PC-3 (cell line): ENCODE measurements at regions not wholly inside any gene's neighbourhood (a gene's known extent, or its start where the extent isn't known, plus 50 kb on each side); places are given as distances from the start of the nearest gene placed in this dataset.

Experiments used
- ATAC-seq: fragments of 200-7000 bp; cut with Tn5 transposase; 2 replicates; pipeline ENCODE4 v1.9.1; 2020; ENCODE audit warnings: mild to moderate bottlenecking, moderate library complexity
- BruUV-seq: library from RNA; stranded (reverse); fragments of 400-500 nt; replicated peaks from 2 replicates; lab custom pipeline; 2021; lab: Mats Ljungman, UMichigan
- CTCF ChIA-PET: fragments of 300-600 bp; sonication (Branson Sonifier 250); formaldehyde crosslinking; loops from one replicate; lab custom pipeline; 2022; ENCODE audit warnings: antibody characterized with exemption; lab: Charles Lee
- POLR2A ChIA-PET: fragments of 300-600 bp; sonication (Branson Sonifier 250); formaldehyde crosslinking; loops from one replicate; lab custom pipeline; 2022; ENCODE audit warnings: antibody characterized with exemption; ENCODE audit not compliant: unreplicated experiment; lab: Charles Lee
- DNase-seq: peaks from one replicate; pipeline ENCODE4 v3.0.0-alpha.2; 2015
- H2AFZ ChIP-seq: fragments of 300-600 bp; sonication (generic); 2 replicates; pipeline ENCODE4 v1.6.0; 2016; ENCODE audit warnings: antibody characterized with exemption, low read length
- H3F3A ChIP-seq: fragments of 300-600 bp; sonication (generic); one replicate; pipeline ENCODE4 v1.6.0; 2017; ENCODE audit warnings: antibody characterized with exemption, low read length, control low read depth, mild to moderate bottlenecking; ENCODE audit not compliant: unreplicated experiment
- H3K27ac ChIP-seq: fragments of 300-600 bp; sonication (generic); 2 replicates; pipeline ENCODE4 v1.5.1; 2016; ENCODE audit warnings: mild to moderate bottlenecking, low read length
- H3K27me3 ChIP-seq: fragments of 300-600 bp; sonication (generic); 2 replicates; pipeline ENCODE4 v1.6.1; 2016; ENCODE audit warnings: low read length, mixed read lengths
- H3K36me3 ChIP-seq: fragments of 300-600 bp; sonication (generic); 2 replicates; pipeline ENCODE4 v1.6.1; 2016; ENCODE audit warnings: low read depth, mixed run types, low read length, mixed read lengths
- H3K4me1 ChIP-seq: fragments of 300-600 bp; sonication (generic); 2 replicates; pipeline ENCODE4 v1.5.1; 2016; ENCODE audit warnings: low read length; ENCODE audit not compliant: insufficient read depth
- H3K4me2 ChIP-seq: fragments of 300-600 bp; sonication (generic); 2 replicates; pipeline ENCODE4 v1.6.0; 2016; ENCODE audit warnings: low read length
- H3K4me3 ChIP-seq: fragments of 300-600 bp; sonication (generic); 2 replicates; pipeline ENCODE4 v1.5.1; 2016; ENCODE audit warnings: mild to moderate bottlenecking, low read length, mixed read lengths
- H3K79me2 ChIP-seq: fragments of 300-600 bp; sonication (generic); 2 replicates; pipeline ENCODE4 v1.6.1; 2017; ENCODE audit warnings: low read length, mixed read lengths
- H3K9ac ChIP-seq: fragments of 300-600 bp; sonication (generic); 2 replicates; pipeline ENCODE4 v1.6.0; 2016; ENCODE audit warnings: mild to moderate bottlenecking, low read length
- H3K9me2 ChIP-seq: fragments of 300-600 bp; sonication (generic); replicated peaks from 2 replicates; pipeline ENCODE4 v1.6.1; 2016; ENCODE audit warnings: mixed run types, low read length, mixed read lengths
- H3K9me3 ChIP-seq: fragments of 300-600 bp; sonication (generic); 2 replicates; pipeline ENCODE4 v1.6.1; 2016; ENCODE audit warnings: low read length, mixed read lengths
- H4K20me1 ChIP-seq: fragments of 300-600 bp; sonication (generic); 2 replicates; pipeline ENCODE4 v1.6.1; 2016; ENCODE audit warnings: low read length, mixed read lengths
- EZH2 ChIP-seq: fragments of 300-600 bp; sonication (generic); IDR thresholded peaks from one replicate; pipeline ENCODE4 v1.6.1; 2017; ENCODE audit warnings: antibody characterized with exemption, mild to moderate bottlenecking, low read length; ENCODE audit not compliant: unreplicated experiment
- EZH2phosphoT487 ChIP-seq: fragments of 300-600 bp; sonication (generic); IDR thresholded peaks from 2 replicates; pipeline ENCODE4 v1.6.1; 2018; ENCODE audit warnings: mild to moderate bottlenecking, antibody characterized with exemption, low read length, borderline replicate concordance
- intact Hi-C: fragments of 100-400 bp; cut with micrococcal nuclease; formaldehyde crosslinking; loops from 2 replicates; pipeline ENCODE4 v1.9.0; 2023
- TF ChIP-seq, protein P1 (sequence below): fragments of 300-600 bp; sonication (generic); conservative IDR thresholded peaks from 2 replicates; pipeline ENCODE4 v1.5.1; 2017; ENCODE audit warnings: antibody characterized with exemption, low read depth, mild to moderate bottlenecking, low read length

DNA sequence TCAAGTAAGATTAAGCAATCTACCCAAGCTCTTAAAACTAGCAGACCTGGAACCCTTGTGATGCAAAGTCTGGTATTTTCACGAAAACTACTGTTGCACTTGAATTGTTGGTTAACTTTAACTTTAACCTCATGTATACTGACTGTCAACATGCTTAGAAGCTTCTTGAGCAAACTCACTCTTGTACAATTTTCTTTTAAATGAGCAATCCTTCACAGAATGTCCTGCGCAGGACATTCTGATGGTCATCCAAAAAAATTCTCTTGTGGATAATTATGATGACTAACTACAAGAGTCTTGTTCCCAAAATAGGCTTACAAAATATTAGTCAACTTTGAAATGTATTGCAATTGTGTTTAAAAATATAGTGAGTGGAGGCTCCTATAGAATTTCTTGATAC lies 54.0 kb upstream of the PDE3A start:
- intact Hi-C loops: no loop called here
- TF ChIP-seq EZH2 (no peak), EZH2phosphoT487 (no peak)
- TF ChIP-seq, protein P1, sequence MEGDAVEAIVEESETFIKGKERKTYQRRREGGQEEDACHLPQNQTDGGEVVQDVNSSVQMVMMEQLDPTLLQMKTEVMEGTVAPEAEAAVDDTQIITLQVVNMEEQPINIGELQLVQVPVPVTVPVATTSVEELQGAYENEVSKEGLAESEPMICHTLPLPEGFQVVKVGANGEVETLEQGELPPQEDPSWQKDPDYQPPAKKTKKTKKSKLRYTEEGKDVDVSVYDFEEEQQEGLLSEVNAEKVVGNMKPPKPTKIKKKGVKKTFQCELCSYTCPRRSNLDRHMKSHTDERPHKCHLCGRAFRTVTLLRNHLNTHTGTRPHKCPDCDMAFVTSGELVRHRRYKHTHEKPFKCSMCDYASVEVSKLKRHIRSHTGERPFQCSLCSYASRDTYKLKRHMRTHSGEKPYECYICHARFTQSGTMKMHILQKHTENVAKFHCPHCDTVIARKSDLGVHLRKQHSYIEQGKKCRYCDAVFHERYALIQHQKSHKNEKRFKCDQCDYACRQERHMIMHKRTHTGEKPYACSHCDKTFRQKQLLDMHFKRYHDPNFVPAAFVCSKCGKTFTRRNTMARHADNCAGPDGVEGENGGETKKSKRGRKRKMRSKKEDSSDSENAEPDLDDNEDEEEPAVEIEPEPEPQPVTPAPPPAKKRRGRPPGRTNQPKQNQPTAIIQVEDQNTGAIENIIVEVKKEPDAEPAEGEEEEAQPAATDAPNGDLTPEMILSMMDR: no peak
- H2AFZ ChIP-seq: no peak overlapping the region
- no peak for ATAC-seq
- CTCF ChIA-PET: no interaction called here
- no peak for DNase-seq
- H3K9ac ChIP-seq: no peak overlapping the region
- H3K36me3 ChIP-seq: no peaks in the 10 kb centered on the region
- no peaks in the 10 kb centered on the region for H3F3A ChIP-seq
- H4K20me1 ChIP-seq: no peaks in the 10 kb centered on the region
- POLR2A ChIA-PET: no interaction called here
- no peaks in the 10 kb centered on the region for H3K9me2 ChIP-seq
- H3K4me1 ChIP-seq: no peaks in the 10 kb centered on the region
- H3K27ac ChIP-seq: no peak overlapping the region
- no TSS peak for BruUV-seq
- no peak overlapping the region for H3K4me3 ChIP-seq
- no peaks in the 10 kb centered on the region for H3K27me3 ChIP-seq
- H3K9me3 ChIP-seq: no peaks in the 10 kb centered on the region
- no peak overlapping the region for H3K4me2 ChIP-seq
- H3K79me2 ChIP-seq: no peaks in the 10 kb centered on the region

DNA sequence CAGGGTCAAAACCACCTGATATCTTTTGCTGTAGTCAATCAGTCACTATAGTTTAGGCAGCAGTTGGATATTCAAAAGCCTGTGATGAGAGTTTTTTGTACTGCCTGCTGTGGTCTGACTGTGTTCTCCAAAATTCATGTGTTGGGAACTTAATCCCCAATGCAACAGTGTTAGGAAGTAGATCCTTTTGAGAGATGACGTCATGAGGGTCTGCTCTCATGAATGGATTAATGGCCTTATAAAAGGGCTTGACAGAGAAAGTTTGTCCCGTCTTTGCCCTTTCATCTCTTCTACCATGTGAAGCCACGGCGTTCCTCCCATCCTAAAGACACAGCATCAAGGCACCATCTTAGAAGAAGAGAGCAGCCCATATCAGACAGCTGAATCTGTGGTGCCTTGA lies 50.8 kb upstream of the PDE3A start:
- Histone ChIP-seq H4K20me1 (no peaks in the 10 kb centered on the region), H3K4me3 (no peak overlapping the region), H3K4me1 (no peaks in the 10 kb centered on the region), H3K27ac (no peak overlapping the region), H3K27me3 (no peaks in the 10 kb centered on the region), H3K9me2 (no peaks in the 10 kb centered on the region), H3K4me2 (no peak overlapping the region), H3K79me2 (no peaks in the 10 kb centered on the region), H3K9me3 (no peaks in the 10 kb centered on the region), H3F3A (no peaks in the 10 kb centered on the region), H3K9ac (no peak overlapping the region), H2AFZ (no peak overlapping the region), H3K36me3 (no peaks in the 10 kb centered on the region)
- no TSS peak for BruUV-seq
- intact Hi-C loops: no loop called here
- ChIA-PET CTCF (no interaction called here), POLR2A (no interaction called here)
- DNase-seq: no peak
- no peak for TF ChIP-seq EZH2
- TF ChIP-seq, protein P1: no peak
- TF ChIP-seq EZH2phosphoT487: no peak
- ATAC-seq: no peak
